ENCODE measurements at regions not wholly inside any gene's neighbourhood (a gene's known extent, or its start where the extent isn't known, plus 50 kb on each side); places are given as distances from the start of the nearest gene placed in this dataset.

GRCh38 chr21:43307677-43308070, 119.3 kb downstream of the SIK1 start:
- no peak for DNase-seq
- ChIA-PET CTCF (no interaction called here), POLR2A (interaction anchor here (0.6 kb wide), 1 partner anchor 55 kb away, joined by 4 read pairs; no protein-coding TSS in a partner anchor)
- Histone ChIP-seq H4K20me1 (ENCODE audit: control insufficient read depth, insufficient read depth, low read length, poor library complexity, severe bottlenecking) (no peaks in the 10 kb centered on the region), H3K27me3 (replicated peaks in 1 of 4; ENCODE audit: control extremely low read depth in 1 of 4, control insufficient read depth in 3 of 4, insufficient read depth in 4 of 4, low read length in 3 of 4) (peaks cover 0 to 11% (median 1%) of the 10 kb centered on the region in 4 experiments), H3K36me3 (replicated peaks in 1 of 2; ENCODE audit: control extremely low read depth in 1 of 2, control insufficient read depth in 1 of 2, extremely low read depth in 1 of 2, insufficient read depth in 2 of 2, low read length in 1 of 2) (no peaks in the 10 kb centered on the region), H3K9ac (ENCODE audit: low read length) (no peak overlapping the region), H2AFZ (ENCODE audit: insufficient read depth, low read depth, low read length, poor library complexity, severe bottlenecking) (no peak overlapping the region), H3K4me2 (replicated peaks; ENCODE audit: low read depth, low read length, poor library complexity, severe bottlenecking) (peak overlapping the region; percentile 62), H3K4me1 (ENCODE audit: control insufficient read depth in 2 of 2, insufficient read depth in 2 of 2, low read length in 2 of 2) (peaks cover 18 to 52% of the 10 kb centered on the region in 2 donors), H3K79me2 (ENCODE audit: control insufficient read depth, insufficient read depth, low read length) (no peaks in the 10 kb centered on the region), H3K9me3 (ENCODE audit: control extremely low read depth in 1 of 3, control insufficient read depth in 2 of 3, insufficient read depth in 1 of 3, low read length in 2 of 3) (no peaks in the 10 kb centered on the region), H3K27ac (ENCODE audit: low read length in 2 of 2) (no peak overlapping the region), H3K4me3 (ENCODE audit: control extremely low read depth in 1 of 5, extremely low read depth in 1 of 5, insufficient read depth in 1 of 5, low read depth in 2 of 5, low read length in 4 of 5) (no peak overlapping the region)
- intact Hi-C loops (cut with micrococcal nuclease), result no loop called here
- TF ChIP-seq, protein P1, sequence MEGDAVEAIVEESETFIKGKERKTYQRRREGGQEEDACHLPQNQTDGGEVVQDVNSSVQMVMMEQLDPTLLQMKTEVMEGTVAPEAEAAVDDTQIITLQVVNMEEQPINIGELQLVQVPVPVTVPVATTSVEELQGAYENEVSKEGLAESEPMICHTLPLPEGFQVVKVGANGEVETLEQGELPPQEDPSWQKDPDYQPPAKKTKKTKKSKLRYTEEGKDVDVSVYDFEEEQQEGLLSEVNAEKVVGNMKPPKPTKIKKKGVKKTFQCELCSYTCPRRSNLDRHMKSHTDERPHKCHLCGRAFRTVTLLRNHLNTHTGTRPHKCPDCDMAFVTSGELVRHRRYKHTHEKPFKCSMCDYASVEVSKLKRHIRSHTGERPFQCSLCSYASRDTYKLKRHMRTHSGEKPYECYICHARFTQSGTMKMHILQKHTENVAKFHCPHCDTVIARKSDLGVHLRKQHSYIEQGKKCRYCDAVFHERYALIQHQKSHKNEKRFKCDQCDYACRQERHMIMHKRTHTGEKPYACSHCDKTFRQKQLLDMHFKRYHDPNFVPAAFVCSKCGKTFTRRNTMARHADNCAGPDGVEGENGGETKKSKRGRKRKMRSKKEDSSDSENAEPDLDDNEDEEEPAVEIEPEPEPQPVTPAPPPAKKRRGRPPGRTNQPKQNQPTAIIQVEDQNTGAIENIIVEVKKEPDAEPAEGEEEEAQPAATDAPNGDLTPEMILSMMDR (IDR thresholded peaks at IDR 0.05), result no peak
- no peak for TF ChIP-seq EZH2 (IDR thresholded peaks at IDR 0.05; ENCODE audit: borderline replicate concordance, insufficient read depth, low read depth, low read length, poor library complexity, severe bottlenecking)
- 84% methylated on average over 7 of the region's 7 CpGs for WGBS (ENCODE audit: insufficient coverage)
- peak overlapping the region; percentile 50 for H3K27ac Mint-ChIP-seq
- H3K4me1 Mint-ChIP-seq, result peaks cover 53% of the 10 kb centered on the region
- no peak for ATAC-seq (ENCODE audit: low read depth)
- peak overlapping the region; percentile 55 for H3K4me3 Mint-ChIP-seq
- H3K27me3 Mint-ChIP-seq, result peaks cover 13% of the 10 kb centered on the region
- no peaks in the 10 kb centered on the region for H3K9me3 Mint-ChIP-seq (ENCODE audit: insufficient read depth)

DNA sequence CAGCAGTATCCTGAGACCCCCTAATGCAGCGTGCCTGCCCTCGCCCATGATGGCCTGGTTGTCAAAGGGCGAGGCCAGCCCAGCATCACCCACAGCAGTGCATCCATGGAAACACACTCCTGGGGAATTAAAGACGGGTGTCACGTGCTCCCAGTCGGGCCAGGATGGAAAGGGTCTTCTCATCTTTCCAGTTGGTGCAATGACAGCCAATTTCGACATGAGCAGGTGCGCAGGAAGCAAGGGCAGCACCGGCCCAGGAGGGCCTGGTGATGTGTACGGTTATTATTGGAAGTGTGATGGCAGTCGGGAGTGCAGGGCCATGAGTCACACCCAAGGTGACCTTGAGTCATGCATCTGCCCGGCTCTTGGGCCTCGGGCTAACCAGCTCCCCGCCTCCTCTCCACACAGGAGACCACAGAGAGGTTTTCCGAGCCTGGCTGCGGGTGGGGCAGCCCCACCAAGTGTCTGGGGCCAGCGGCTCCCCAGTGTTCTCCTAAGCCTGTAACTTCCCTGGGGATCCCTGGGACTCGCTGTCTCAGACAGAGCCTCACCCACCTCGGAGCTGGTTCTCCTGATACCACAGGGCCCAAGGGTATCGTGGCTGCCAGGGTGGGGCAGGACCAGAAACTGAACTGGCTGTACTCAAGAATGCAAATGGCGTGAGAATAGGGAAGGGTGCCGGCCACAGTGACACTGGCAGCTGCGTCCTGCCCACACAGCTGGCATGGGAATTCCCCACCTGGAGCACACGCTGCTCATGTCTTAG, 119.8 kb downstream of the SIK1 start:
- no peaks in the 10 kb centered on the region for H3K9me3 Mint-ChIP-seq (ENCODE audit: insufficient read depth)
- Histone ChIP-seq H3K4me3 (ENCODE audit: control extremely low read depth in 1 of 5, extremely low read depth in 1 of 5, insufficient read depth in 1 of 5, low read depth in 2 of 5, low read length in 4 of 5) (no peak overlapping the region), H3K79me2 (ENCODE audit: control insufficient read depth, insufficient read depth, low read length) (no peaks in the 10 kb centered on the region), H3K9me3 (ENCODE audit: control extremely low read depth in 1 of 3, control insufficient read depth in 2 of 3, insufficient read depth in 1 of 3, low read length in 2 of 3) (no peaks in the 10 kb centered on the region), H4K20me1 (ENCODE audit: control insufficient read depth, insufficient read depth, low read length, poor library complexity, severe bottlenecking) (no peaks in the 10 kb centered on the region), H2AFZ (ENCODE audit: insufficient read depth, low read depth, low read length, poor library complexity, severe bottlenecking) (peak overlapping the region; percentile 30), H3K27me3 (replicated peaks in 1 of 4; ENCODE audit: control extremely low read depth in 1 of 4, control insufficient read depth in 3 of 4, insufficient read depth in 4 of 4, low read length in 3 of 4) (peaks cover 0 to 11% (median 1%) of the 10 kb centered on the region in 4 experiments), H3K36me3 (replicated peaks in 1 of 2; ENCODE audit: control extremely low read depth in 1 of 2, control insufficient read depth in 1 of 2, extremely low read depth in 1 of 2, insufficient read depth in 2 of 2, low read length in 1 of 2) (no peaks in the 10 kb centered on the region), H3K9ac (ENCODE audit: low read length) (no peak overlapping the region), H3K4me2 (replicated peaks; ENCODE audit: low read depth, low read length, poor library complexity, severe bottlenecking) (peak overlapping the region; percentile 62), H3K4me1 (ENCODE audit: control insufficient read depth in 2 of 2, insufficient read depth in 2 of 2, low read length in 2 of 2) (peaks cover 17 to 46% of the 10 kb centered on the region in 2 donors), H3K27ac (ENCODE audit: low read length in 2 of 2) (no peak overlapping the region)
- peak; percentile 62 for DNase-seq
- intact Hi-C loops (cut with micrococcal nuclease), result no loop called here
- peak overlapping the region; percentile 50 for H3K27ac Mint-ChIP-seq
- peaks cover 13% of the 10 kb centered on the region for H3K27me3 Mint-ChIP-seq
- TF ChIP-seq EZH2 (IDR thresholded peaks at IDR 0.05; ENCODE audit: borderline replicate concordance, insufficient read depth, low read depth, low read length, poor library complexity, severe bottlenecking), result no peak
- TF ChIP-seq, protein P1 (IDR thresholded peaks at IDR 0.05), result no peak
- WGBS (ENCODE audit: insufficient coverage), result 67% methylated on average over 23 of the region's 24 CpGs
- CTCF ChIA-PET, result interaction anchor here (1.2 kb wide), 1 partner anchor 9 kb away, joined by 3 read pairs; no protein-coding TSS in a partner anchor
- H3K4me3 Mint-ChIP-seq, result peak overlapping the region; percentile 55
- POLR2A ChIA-PET, result interaction anchor here (0.6 kb wide), 1 partner anchor 55 kb away, joined by 4 read pairs; no protein-coding TSS in a partner anchor
- peak; percentile 72 for ATAC-seq (ENCODE audit: low read depth)
- peaks cover 47% of the 10 kb centered on the region for H3K4me1 Mint-ChIP-seq

All from B cell (primary cell).